K562 (cell line): ENCODE measurements at regions not wholly inside any gene's neighbourhood (a gene's known extent, or its start where the extent isn't known, plus 50 kb on each side); places are given as distances from the start of the nearest gene placed in this dataset.

ENCODE experiments used
- ATAC-seq: fragments of 200-7000 bp; cut with Tn5 transposase; 3 replicates; pipeline ENCODE4 v1.9.1; 2020; ENCODE audit warnings: moderate library complexity
- BruUV-seq: library from RNA; stranded (reverse); fragments of 400-500 nt; replicated peaks from 2 replicates; lab custom pipeline; 2021; lab: Mats Ljungman, UMichigan
- CTCF ChIA-PET: fragments of 300-600 bp; formaldehyde crosslinking; extraction: SDS; loops from one replicate; lab custom pipeline; 2021; ENCODE audit warnings: low intra/inter-chr PET ratio; lab: Yijun Ruan, JAX
- POLR2A ChIA-PET: fragments of 300-600, 350-650 bp; sonication (Branson Sonifier 250); formaldehyde crosslinking; extraction: SDS; loops from one replicate; lab custom pipeline; 2021; ENCODE audit warnings: antibody characterized with exemption, inconsistent platforms; lab: Yijun Ruan, JAX
- DNase-seq, 4 experiments: peaks; one replicate each; pipeline versions ENCODE4 v3.0.0 to v3.0.0-alpha.2; 2011 to 2018; ENCODE audit warnings: low spot score in 3 of 4, mixed read lengths in 3 of 4; ENCODE audit errors: extremely low read depth in 1 of 4
- FAIRE-seq: peaks from 2 replicates; lab custom pipeline; 2011; peaks lifted over from hg19 to GRCh38; lab: Jason Lieb, UNC
- H2AFZ ChIP-seq: 2 replicates; pipeline ENCODE4 v1.6.0; 2011; ENCODE audit warnings: low read depth, low read length, control low read depth, inconsistent platforms
- H3K27ac ChIP-seq: fragments of 200-600 bp; 3 replicates; pipeline ENCODE4 v1.8.0; 2011; ENCODE audit warnings: low read depth, mild to moderate bottlenecking, control low read depth, inconsistent platforms, low read length, moderate library complexity, mixed read lengths; ENCODE audit errors: extremely low read depth
- H3K27me3 ChIP-seq, 2 experiments: fragments of 300-600 bp in 1 of 2; 2 replicates in 1 of 2; 3 replicates in 1 of 2; pipeline versions ENCODE4 v1.6.0 to v1.8.0; 2011; ENCODE audit warnings: inconsistent platforms in 2 of 2, low read length in 2 of 2, mild to moderate bottlenecking in 1 of 2, mixed read lengths in 1 of 2, moderate library complexity in 1 of 2; ENCODE audit not compliant: control insufficient read depth in 2 of 2, insufficient read depth in 2 of 2
- H3K36me3 ChIP-seq: fragments of 300-600 bp; 3 replicates; pipeline ENCODE4 v1.8.0; 2011; ENCODE audit warnings: mild to moderate bottlenecking, low read length, inconsistent platforms; ENCODE audit not compliant: control insufficient read depth, insufficient read depth
- H3K4me1 ChIP-seq, 2 experiments: fragments of 200-600 bp in 1 of 2; replicated peaks in 1 of 2; 2 replicates in 1 of 2; 3 replicates in 1 of 2; pipeline versions ENCODE4 v1.5.1 to v1.8.0; 2011; ENCODE audit warnings: inconsistent platforms in 2 of 2, low read length in 2 of 2, mild to moderate bottlenecking in 1 of 2, mixed read lengths in 1 of 2, moderate library complexity in 1 of 2; ENCODE audit not compliant: control insufficient read depth in 2 of 2, insufficient read depth in 2 of 2
- H3K4me2 ChIP-seq: 2 replicates; pipeline ENCODE4 v1.6.1; 2011; ENCODE audit warnings: low read length, control low read depth, inconsistent platforms, mixed read lengths; ENCODE audit not compliant: insufficient read depth
- H3K4me3 ChIP-seq: fragments of 200-600 bp; sonication (generic), shearing (Covaris generic); 2 replicates; pipeline ENCODE4 v1.5.1; 2016; ENCODE audit warnings: control low read depth, inconsistent platforms
- H3K79me2 ChIP-seq: fragments of 200-600 bp; 3 replicates; pipeline ENCODE4 v1.8.0; 2011; ENCODE audit warnings: low read length, inconsistent platforms; ENCODE audit not compliant: control insufficient read depth, insufficient read depth
- H3K9ac ChIP-seq, 2 experiments: 2 replicates each; pipeline versions ENCODE4 v1.6.0 to v1.6.1; 2011; ENCODE audit warnings: low read depth in 2 of 2, low read length in 2 of 2, control low read depth in 1 of 2, inconsistent platforms in 1 of 2, mild to moderate bottlenecking in 1 of 2, mixed read lengths in 1 of 2; ENCODE audit not compliant: insufficient read depth in 1 of 2
- H3K9me1 ChIP-seq: one replicate; pipeline ENCODE4 v1.6.0; 2011; ENCODE audit warnings: inconsistent platforms, mild to moderate bottlenecking, low read length, moderate library complexity; ENCODE audit not compliant: control insufficient read depth, insufficient read depth
- H3K9me3 ChIP-seq: replicated peaks from 2 replicates; pipeline ENCODE4 v1.5.1; 2011; ENCODE audit warnings: low read depth, low read length, inconsistent platforms; ENCODE audit not compliant: control insufficient read depth, insufficient read depth
- H4K20me1 ChIP-seq: replicated peaks from 2 replicates; pipeline ENCODE4 v1.6.1; 2011; ENCODE audit warnings: low read length, inconsistent platforms, mixed read lengths; ENCODE audit not compliant: control insufficient read depth, insufficient read depth
- CCNT2 ChIP-seq: IDR thresholded peaks from 2 replicates; pipeline ENCODE4 v1.6.1; 2011; ENCODE audit warnings: borderline replicate concordance, low read depth, mild to moderate bottlenecking, moderate library complexity, mixed read lengths, low read length; ENCODE audit not compliant: insufficient read length; ENCODE audit errors: extremely low read depth
- CHD2 ChIP-seq: IDR thresholded peaks from 2 replicates; pipeline ENCODE4 v1.6.1; 2011; ENCODE audit warnings: low read depth, low read length
- JUND ChIP-seq, 2 experiments: IDR thresholded peaks; 2 replicates in 1 of 2; 3 replicates in 1 of 2; pipeline ENCODE4 v1.6.1; 2011; ENCODE audit warnings: borderline replicate concordance in 2 of 2, low read depth in 2 of 2, low read length in 2 of 2, improper control_type of control experiment in 1 of 2, missing biosample characterization in 1 of 2, missing genetic modification characterization in 1 of 2, missing genetic modification reagents in 1 of 2
- MAFF ChIP-seq: IDR thresholded peaks from 2 replicates; pipeline ENCODE4 v1.6.1; 2012; ENCODE audit warnings: low read length, improper control_type of control experiment
- SMAD1 ChIP-seq: fragments of 150-350 bp; IDR thresholded peaks from 2 replicates; pipeline ENCODE4 v1.6.1; 2014; ENCODE audit warnings: low read length, low read depth; ENCODE audit not compliant: partially characterized antibody
- STAG1 ChIP-seq: sonication (generic); formaldehyde crosslinking; IDR thresholded peaks from 2 replicates; pipeline ENCODE4 v1.5.0; 2020; ENCODE audit warnings: missing genetic modification reagents, borderline replicate concordance
- ZBTB1 ChIP-seq: sonication (generic); formaldehyde crosslinking; IDR thresholded peaks from 2 replicates; pipeline ENCODE4 v1.8.1; 2023; ENCODE audit warnings: missing genetic modification reagents, low read depth, mild to moderate bottlenecking, borderline replicate concordance
- ZBTB11 ChIP-seq, 3 experiments: fragments of 200-800 bp in 1 of 3; fragments of 250-450 bp in 1 of 3; fragments of 450-650 bp in 1 of 3; sonication (Bioruptor Pico) in 1 of 3; sonication (Bioruptor generic) in 1 of 3; formaldehyde crosslinking in 1 of 3; IDR thresholded peaks; 2 replicates each; pipeline versions ENCODE4 v1.6.1 to v1.8.0; 2016 to 2022; ENCODE audit warnings: mild to moderate bottlenecking in 2 of 3, missing genetic modification characterization in 2 of 3, missing compliant biosample characterization in 1 of 3, moderate library complexity in 1 of 3
- ZBTB8A ChIP-seq: fragments of 450-650 bp; IDR thresholded peaks from 2 replicates; pipeline ENCODE4 v1.6.1; 2018; ENCODE audit warnings: mild to moderate bottlenecking, moderate library complexity; ENCODE audit not compliant: partially characterized antibody
- ZFP91 ChIP-seq: sonication (generic); formaldehyde crosslinking; IDR thresholded peaks from 2 replicates; pipeline ENCODE4 v1.8.0; 2022; ENCODE audit warnings: mild to moderate bottlenecking, missing genetic modification reagents
- ZNF134 ChIP-seq: fragments of 250-450 bp; sonication (Bioruptor Pico); conservative IDR thresholded peaks from 2 replicates; pipeline ENCODE4 v1.4.0; 2020
- ZNF280A ChIP-seq: fragments of 450-650 bp; IDR thresholded peaks from 2 replicates; pipeline ENCODE4 v1.6.1; 2018; ENCODE audit warnings: mild to moderate bottlenecking, low read depth; ENCODE audit not compliant: partially characterized antibody
- ZNF316 ChIP-seq: fragments of 450-650 bp; IDR thresholded peaks from 2 replicates; pipeline ENCODE4 v1.6.1; 2016
- ZNF696 ChIP-seq: fragments of 250-450 bp; sonication (Bioruptor Pico); conservative IDR thresholded peaks from 2 replicates; pipeline ENCODE4 v1.4.0; 2020; ENCODE audit warnings: mild to moderate bottlenecking, moderate library complexity
- WGBS: fragments of 100-300 bp; shearing (Covaris generic); methylation state at CpG from one replicate; pipeline ENCODE4 v1.1.6; 2016; ENCODE audit warnings: low coverage, mixed read lengths; ENCODE audit not compliant: insufficient coverage; ENCODE audit errors: missing lambda C conversion rate; 5-methylcytosine and 5-hydroxymethylcytosine counted together
- in situ Hi-C: fragments of 300-500 bp; cut with MboI; formaldehyde crosslinking; loops from 4 replicates; pipeline ENCODE4 v1.15.0; 2018; ENCODE audit warnings: inconsistent platforms, mixed read lengths
- intact Hi-C: fragments of 100-400 bp; cut with micrococcal nuclease; formaldehyde crosslinking; loops from 2 replicates; pipeline ENCODE4 v1.14.2; 2022

GRCh38 chr10:65040796-65041195 lies 1519.6 kb downstream of the REEP3 start (continued):
- TF ChIP-seq CHD2 = no peak

- BruUV-seq = no TSS peak
- Histone ChIP-seq H3K9me3 (no peaks in the 10 kb centered on the region), H3K27ac (no peak overlapping the region), H3K9ac (no peak overlapping the region), H2AFZ (no peak overlapping the region), H3K9me1 (no peaks in the 10 kb centered on the region), H3K36me3 (no peaks in the 10 kb centered on the region), H3K27me3 (no peaks in the 10 kb centered on the region), H3K79me2 (no peaks in the 10 kb centered on the region), H3K4me1 (no peaks in the 10 kb centered on the region), H4K20me1 (no peaks in the 10 kb centered on the region), H3K4me2 (no peak overlapping the region), H3K4me3 (no peak overlapping the region)
- TF ChIP-seq ZNF280A = no peak
- TF ChIP-seq ZNF316 = peak; percentile 55
- no peak for TF ChIP-seq CCNT2
- TF ChIP-seq ZNF696 = no peak
- no peak for TF ChIP-seq JUND (IDR thresholded peaks at IDR 0.05; ENCODE audit: borderline replicate concordance, low read depth, low read length)
- TF ChIP-seq JUND (tag; IDR thresholded peaks at IDR 0.05; ENCODE audit: borderline replicate concordance, low read depth, low read length) = no peak
- TF ChIP-seq ZFP91 = no peak
- TF ChIP-seq ZBTB8A = no peak
- no peak for TF ChIP-seq STAG1 (CRISPR knock-in tag)
- 0 out of 2 replicates have a peak, but pooled peaks have one; percentile 9 for TF ChIP-seq MAFF
- TF ChIP-seq ZBTB1 (CRISPR knock-in tag) = no peak
- TF ChIP-seq SMAD1 = no peak
- no peak for TF ChIP-seq ZNF134 (CRISPR knock-in tag)
- TF ChIP-seq ZBTB11 (CRISPR knock-in tag; IDR thresholded peaks at IDR 0.05) = no peak
- ATAC-seq (no peak), DNase-seq (no peak), FAIRE-seq (no peak)
- POLR2A ChIA-PET = no interaction called here
- CTCF ChIA-PET = no interaction called here
- in situ Hi-C loops = no loop called here
- intact Hi-C loops = no loop called here
- 0% methylated on average over 1 of the region's 1 CpG for WGBS
Observed at GRCh38 chr10:65041307-65041706, 1520.1 kb downstream of the REEP3 start.
